ENCODE measurements at regions not wholly inside any gene's neighbourhood (a gene's known extent, or its start where the extent isn't known, plus 50 kb on each side); places are given as distances from the start of the nearest gene placed in this dataset.

DNA sequence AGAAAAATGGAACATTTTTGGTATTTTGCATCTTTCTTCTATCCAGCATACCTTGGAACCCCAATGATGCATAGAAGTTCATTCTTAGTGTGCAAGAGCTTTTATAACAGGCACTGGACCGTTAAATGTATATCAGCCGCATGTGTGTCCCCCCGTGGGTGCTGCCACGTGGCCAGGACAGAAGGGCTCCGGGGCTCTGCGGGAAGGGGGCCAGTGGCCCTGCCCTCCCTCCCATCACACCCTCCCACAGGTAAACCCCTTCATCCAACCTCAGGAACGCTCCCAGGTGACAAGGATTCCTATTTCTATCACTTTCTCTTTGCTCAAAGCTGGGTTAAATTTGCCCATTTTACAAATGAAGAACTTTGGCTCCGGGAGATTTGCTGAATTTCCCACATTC is 393.4 kb upstream of the IRX4 start:
- H3K27me3 Mint-ChIP-seq (ENCODE audit: insufficient read depth, low read depth, poor library complexity) = peaks cover 7% of the 10 kb centered on the region

DNA sequence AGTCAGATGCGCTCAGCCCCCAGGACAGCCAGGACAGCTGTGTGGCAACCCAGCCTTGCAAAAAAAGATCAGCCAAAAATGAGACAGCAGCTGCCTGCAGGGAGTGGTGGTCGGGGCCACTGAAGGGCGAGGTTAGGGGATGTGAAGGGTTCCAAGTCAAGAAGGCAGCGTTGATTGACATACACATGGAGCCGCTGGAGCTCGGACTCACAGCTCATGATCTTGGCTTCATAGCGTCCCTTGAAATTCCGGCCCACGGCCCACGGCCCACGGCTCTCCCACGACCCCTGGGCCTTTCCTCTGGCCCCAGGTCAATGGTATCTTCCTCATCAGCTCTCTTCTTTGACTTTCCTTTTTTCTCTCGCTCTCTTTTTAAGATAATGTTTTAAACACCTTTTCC is 390.0 kb upstream of the IRX4 start:
- Histone ChIP-seq H3K36me3 (ENCODE audit: insufficient read depth) (no peaks in the 10 kb centered on the region), H3K27ac (ENCODE audit: low read depth) (no peak overlapping the region), H3K79me2 (replicated peaks; ENCODE audit: insufficient read depth) (no peaks in the 10 kb centered on the region), H3K9me2 (ENCODE audit: insufficient read depth) (no peaks in the 10 kb centered on the region), H3K4me3 (no peak overlapping the region), H4K20me1 (replicated peaks; ENCODE audit: insufficient read depth) (no peaks in the 10 kb centered on the region), H3K4me2 (no peak overlapping the region), H2AFZ (no peak overlapping the region), H3K4me1 (ENCODE audit: insufficient read depth) (no peaks in the 10 kb centered on the region), H3F3A (replicated peaks; ENCODE audit: low read depth) (no peaks in the 10 kb centered on the region), H3K27me3 (ENCODE audit: insufficient read depth) (no peaks in the 10 kb centered on the region)
- H3K4me3 Mint-ChIP-seq = no peak overlapping the region
- H3K27me3 Mint-ChIP-seq (ENCODE audit: insufficient read depth, low read depth, poor library complexity) = peaks cover 5% of the 10 kb centered on the region
- no peak for ATAC-seq
- no peak for DNase-seq (ENCODE audit: low spot score)
- peaks cover 9% of the 10 kb centered on the region for H3K4me1 Mint-ChIP-seq
- no peaks in the 10 kb centered on the region for H3K9me3 Mint-ChIP-seq
- no peaks in the 10 kb centered on the region for H3K36me3 Mint-ChIP-seq (ENCODE audit: low read depth)
- H3K27ac Mint-ChIP-seq = no peak overlapping the region
- TF ChIP-seq, protein P1, sequence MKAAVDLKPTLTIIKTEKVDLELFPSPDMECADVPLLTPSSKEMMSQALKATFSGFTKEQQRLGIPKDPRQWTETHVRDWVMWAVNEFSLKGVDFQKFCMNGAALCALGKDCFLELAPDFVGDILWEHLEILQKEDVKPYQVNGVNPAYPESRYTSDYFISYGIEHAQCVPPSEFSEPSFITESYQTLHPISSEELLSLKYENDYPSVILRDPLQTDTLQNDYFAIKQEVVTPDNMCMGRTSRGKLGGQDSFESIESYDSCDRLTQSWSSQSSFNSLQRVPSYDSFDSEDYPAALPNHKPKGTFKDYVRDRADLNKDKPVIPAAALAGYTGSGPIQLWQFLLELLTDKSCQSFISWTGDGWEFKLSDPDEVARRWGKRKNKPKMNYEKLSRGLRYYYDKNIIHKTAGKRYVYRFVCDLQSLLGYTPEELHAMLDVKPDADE (IDR thresholded peaks at IDR 0.05) = no peak
- TF ChIP-seq ZNF114 (CRISPR knock-in tag; IDR thresholded peaks at IDR 0.05) = no peak
- TF ChIP-seq, protein P2, sequence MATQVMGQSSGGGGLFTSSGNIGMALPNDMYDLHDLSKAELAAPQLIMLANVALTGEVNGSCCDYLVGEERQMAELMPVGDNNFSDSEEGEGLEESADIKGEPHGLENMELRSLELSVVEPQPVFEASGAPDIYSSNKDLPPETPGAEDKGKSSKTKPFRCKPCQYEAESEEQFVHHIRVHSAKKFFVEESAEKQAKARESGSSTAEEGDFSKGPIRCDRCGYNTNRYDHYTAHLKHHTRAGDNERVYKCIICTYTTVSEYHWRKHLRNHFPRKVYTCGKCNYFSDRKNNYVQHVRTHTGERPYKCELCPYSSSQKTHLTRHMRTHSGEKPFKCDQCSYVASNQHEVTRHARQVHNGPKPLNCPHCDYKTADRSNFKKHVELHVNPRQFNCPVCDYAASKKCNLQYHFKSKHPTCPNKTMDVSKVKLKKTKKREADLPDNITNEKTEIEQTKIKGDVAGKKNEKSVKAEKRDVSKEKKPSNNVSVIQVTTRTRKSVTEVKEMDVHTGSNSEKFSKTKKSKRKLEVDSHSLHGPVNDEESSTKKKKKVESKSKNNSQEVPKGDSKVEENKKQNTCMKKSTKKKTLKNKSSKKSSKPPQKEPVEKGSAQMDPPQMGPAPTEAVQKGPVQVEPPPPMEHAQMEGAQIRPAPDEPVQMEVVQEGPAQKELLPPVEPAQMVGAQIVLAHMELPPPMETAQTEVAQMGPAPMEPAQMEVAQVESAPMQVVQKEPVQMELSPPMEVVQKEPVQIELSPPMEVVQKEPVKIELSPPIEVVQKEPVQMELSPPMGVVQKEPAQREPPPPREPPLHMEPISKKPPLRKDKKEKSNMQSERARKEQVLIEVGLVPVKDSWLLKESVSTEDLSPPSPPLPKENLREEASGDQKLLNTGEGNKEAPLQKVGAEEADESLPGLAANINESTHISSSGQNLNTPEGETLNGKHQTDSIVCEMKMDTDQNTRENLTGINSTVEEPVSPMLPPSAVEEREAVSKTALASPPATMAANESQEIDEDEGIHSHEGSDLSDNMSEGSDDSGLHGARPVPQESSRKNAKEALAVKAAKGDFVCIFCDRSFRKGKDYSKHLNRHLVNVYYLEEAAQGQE (IDR thresholded peaks at IDR 0.05; ENCODE audit: unreplicated experiment) = no peak
- TF ChIP-seq JUNB (IDR thresholded peaks at IDR 0.05; ENCODE audit: unreplicated experiment) = no peak
- no peak for TF ChIP-seq ZNF331 (CRISPR knock-in tag; IDR thresholded peaks at IDR 0.05; ENCODE audit: low read depth)
- TF ChIP-seq, protein P3, sequence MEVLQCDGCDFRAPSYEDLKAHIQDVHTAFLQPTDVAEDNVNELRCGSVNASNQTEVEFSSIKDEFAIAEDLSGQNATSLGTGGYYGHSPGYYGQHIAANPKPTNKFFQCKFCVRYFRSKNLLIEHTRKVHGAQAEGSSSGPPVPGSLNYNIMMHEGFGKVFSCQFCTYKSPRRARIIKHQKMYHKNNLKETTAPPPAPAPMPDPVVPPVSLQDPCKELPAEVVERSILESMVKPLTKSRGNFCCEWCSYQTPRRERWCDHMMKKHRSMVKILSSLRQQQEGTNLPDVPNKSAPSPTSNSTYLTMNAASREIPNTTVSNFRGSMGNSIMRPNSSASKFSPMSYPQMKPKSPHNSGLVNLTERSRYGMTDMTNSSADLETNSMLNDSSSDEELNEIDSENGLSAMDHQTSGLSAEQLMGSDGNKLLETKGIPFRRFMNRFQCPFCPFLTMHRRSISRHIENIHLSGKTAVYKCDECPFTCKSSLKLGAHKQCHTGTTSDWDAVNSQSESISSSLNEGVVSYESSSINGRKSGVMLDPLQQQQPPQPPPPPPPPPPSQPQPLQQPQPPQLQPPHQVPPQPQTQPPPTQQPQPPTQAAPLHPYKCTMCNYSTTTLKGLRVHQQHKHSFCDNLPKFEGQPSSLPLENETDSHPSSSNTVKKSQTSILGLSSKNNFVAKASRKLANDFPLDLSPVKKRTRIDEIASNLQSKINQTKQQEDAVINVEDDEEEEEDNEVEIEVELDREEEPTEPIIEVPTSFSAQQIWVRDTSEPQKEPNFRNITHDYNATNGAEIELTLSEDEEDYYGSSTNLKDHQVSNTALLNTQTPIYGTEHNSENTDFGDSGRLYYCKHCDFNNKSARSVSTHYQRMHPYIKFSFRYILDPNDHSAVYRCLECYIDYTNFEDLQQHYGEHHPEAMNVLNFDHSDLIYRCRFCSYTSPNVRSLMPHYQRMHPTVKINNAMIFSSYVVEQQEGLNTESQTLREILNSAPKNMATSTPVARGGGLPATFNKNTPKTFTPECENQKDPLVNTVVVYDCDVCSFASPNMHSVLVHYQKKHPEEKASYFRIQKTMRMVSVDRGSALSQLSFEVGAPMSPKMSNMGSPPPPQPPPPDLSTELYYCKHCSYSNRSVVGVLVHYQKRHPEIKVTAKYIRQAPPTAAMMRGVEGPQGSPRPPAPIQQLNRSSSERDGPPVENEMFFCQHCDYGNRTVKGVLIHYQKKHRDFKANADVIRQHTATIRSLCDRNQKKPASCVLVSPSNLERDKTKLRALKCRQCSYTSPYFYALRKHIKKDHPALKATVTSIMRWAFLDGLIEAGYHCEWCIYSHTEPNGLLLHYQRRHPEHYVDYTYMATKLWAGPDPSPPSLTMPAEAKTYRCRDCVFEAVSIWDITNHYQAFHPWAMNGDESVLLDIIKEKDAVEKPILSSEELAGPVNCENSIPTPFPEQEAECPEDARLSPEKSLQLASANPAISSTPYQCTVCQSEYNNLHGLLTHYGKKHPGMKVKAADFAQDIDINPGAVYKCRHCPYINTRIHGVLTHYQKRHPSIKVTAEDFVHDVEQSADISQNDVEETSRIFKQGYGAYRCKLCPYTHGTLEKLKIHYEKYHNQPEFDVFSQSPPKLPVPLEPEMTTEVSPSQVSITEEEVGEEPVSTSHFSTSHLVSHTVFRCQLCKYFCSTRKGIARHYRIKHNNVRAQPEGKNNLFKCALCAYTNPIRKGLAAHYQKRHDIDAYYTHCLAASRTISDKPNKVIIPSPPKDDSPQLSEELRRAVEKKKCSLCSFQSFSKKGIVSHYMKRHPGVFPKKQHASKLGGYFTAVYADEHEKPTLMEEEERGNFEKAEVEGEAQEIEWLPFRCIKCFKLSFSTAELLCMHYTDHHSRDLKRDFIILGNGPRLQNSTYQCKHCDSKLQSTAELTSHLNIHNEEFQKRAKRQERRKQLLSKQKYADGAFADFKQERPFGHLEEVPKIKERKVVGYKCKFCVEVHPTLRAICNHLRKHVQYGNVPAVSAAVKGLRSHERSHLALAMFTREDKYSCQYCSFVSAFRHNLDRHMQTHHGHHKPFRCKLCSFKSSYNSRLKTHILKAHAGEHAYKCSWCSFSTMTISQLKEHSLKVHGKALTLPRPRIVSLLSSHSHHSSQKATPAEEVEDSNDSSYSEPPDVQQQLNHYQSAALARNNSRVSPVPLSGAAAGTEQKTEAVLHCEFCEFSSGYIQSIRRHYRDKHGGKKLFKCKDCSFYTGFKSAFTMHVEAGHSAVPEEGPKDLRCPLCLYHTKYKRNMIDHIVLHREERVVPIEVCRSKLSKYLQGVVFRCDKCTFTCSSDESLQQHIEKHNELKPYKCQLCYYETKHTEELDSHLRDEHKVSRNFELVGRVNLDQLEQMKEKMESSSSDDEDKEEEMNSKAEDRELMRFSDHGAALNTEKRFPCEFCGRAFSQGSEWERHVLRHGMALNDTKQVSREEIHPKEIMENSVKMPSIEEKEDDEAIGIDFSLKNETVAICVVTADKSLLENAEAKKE (CRISPR knock-in tag; IDR thresholded peaks at IDR 0.05) = no peak
- no peak for TF ChIP-seq EZH2 (IDR thresholded peaks at IDR 0.05; ENCODE audit: low read depth, unreplicated experiment)

More for the DNA sequence above, 393.4 kb upstream of the IRX4 start:
- ATAC-seq (no peak), DNase-seq (ENCODE audit: low spot score) (no peak)
- H3K4me2 ChIP-seq = no peak overlapping the region
- H3K27me3 ChIP-seq (ENCODE audit: insufficient read depth) = no peaks in the 10 kb centered on the region
- Mint-ChIP-seq H3K27ac (no peak overlapping the region), H3K36me3 (ENCODE audit: low read depth) (peaks cover 3% of the 10 kb centered on the region; the same call in 1 of the 3 replicates), H3K4me3 (no peak overlapping the region), H3K9me3 (no peaks in the 10 kb centered on the region), H3K4me1 (no peaks in the 10 kb centered on the region)
- H3F3A ChIP-seq (replicated peaks; ENCODE audit: low read depth) = no peaks in the 10 kb centered on the region
- no peak overlapping the region for H3K27ac ChIP-seq (ENCODE audit: low read depth)
- no peaks in the 10 kb centered on the region for H3K4me1 ChIP-seq (ENCODE audit: insufficient read depth)
- TF ChIP-seq EZH2phosphoT487 (IDR thresholded peaks at IDR 0.05; ENCODE audit: unreplicated experiment) (no peak), JUNB (IDR thresholded peaks at IDR 0.05; ENCODE audit: unreplicated experiment) (no peak), ZNF114 (CRISPR knock-in tag; IDR thresholded peaks at IDR 0.05) (no peak), POLR2AphosphoS5 (IDR thresholded peaks at IDR 0.05; ENCODE audit: low read depth) (no peak), STAT1 (IDR thresholded peaks at IDR 0.05; ENCODE audit: unreplicated experiment) (no peak), ZNF331 (CRISPR knock-in tag; IDR thresholded peaks at IDR 0.05; ENCODE audit: low read depth) (no peak)
- TF ChIP-seq, protein P1 (IDR thresholded peaks at IDR 0.05) = no peak
- no peaks in the 10 kb centered on the region for H3K79me2 ChIP-seq (replicated peaks; ENCODE audit: insufficient read depth)
- H2AFZ ChIP-seq = no peak overlapping the region
- H3K4me3 ChIP-seq = no peak overlapping the region
- no peaks in the 10 kb centered on the region for H3K9me2 ChIP-seq (ENCODE audit: insufficient read depth)
- H4K20me1 ChIP-seq (replicated peaks; ENCODE audit: insufficient read depth) = no peaks in the 10 kb centered on the region
- H3K36me3 ChIP-seq (ENCODE audit: insufficient read depth) = no peaks in the 10 kb centered on the region

Measured in GM23338 (cell line).